Stomach (tissue), 8 donors: ENCODE measurements at regions not wholly inside any gene's neighbourhood (a gene's known extent, or its start where the extent isn't known, plus 50 kb on each side); places are given as distances from the start of the nearest gene placed in this dataset.

Experiments used
- DNase-seq, 2 donors: peaks; one replicate each; pipeline versions ENCODE4 v3.0.0 to v3.0.0-alpha.2; 2013 to 2019
- H3K27ac ChIP-seq, 5 donors: fragments of 200-600 bp in 4 of 5; sonication (generic) in 4 of 5; one replicate each; pipeline ENCODE4 v1.5.1; 2013 to 2019; ENCODE audit warnings: mild to moderate bottlenecking in 1 of 5, moderate library complexity in 1 of 5
- H3K27me3 ChIP-seq, 3 donors: fragments of 200-600 bp; sonication (generic); one replicate each; pipeline ENCODE4 v1.5.1; 2017 to 2019; ENCODE audit warnings: mixed run types in 1 of 3
- H3K36me3 ChIP-seq, 4 donors: fragments of 200-600 bp; sonication (generic); 1 replicate in 3 of 4; 2 replicates in 1 of 4; pipeline ENCODE4 v1.5.1; 2016 to 2019
- H3K4me1 ChIP-seq, 4 donors: fragments of 200-600 bp; sonication (generic); one replicate each; pipeline ENCODE4 v1.5.1; 2016 to 2019
- H3K4me3 ChIP-seq, 4 donors: fragments of 200-600 bp; sonication (generic) in 3 of 4; one replicate each; pipeline ENCODE4 v1.5.1; 2016 to 2019; ENCODE audit warnings: mild to moderate bottlenecking in 1 of 4
- H3K9me3 ChIP-seq, 4 donors: fragments of 200-600 bp; sonication (generic); one replicate each; pipeline ENCODE4 v1.5.1; 2016 to 2019
- EP300 ChIP-seq: sonication (generic); formaldehyde crosslinking; IDR thresholded peaks from one replicate; pipeline ENCODE4 v1.6.1; 2017; ENCODE audit warnings: antibody characterized with exemption
- POLR2A ChIP-seq, 4 donors: fragments of 450-650 bp; IDR thresholded peaks; one replicate each; pipeline ENCODE4 v1.6.1; 2016; ENCODE audit warnings: antibody characterized with exemption in 4 of 4, control low read depth in 2 of 4, mild to moderate bottlenecking in 1 of 4, moderate library complexity in 1 of 4
- POLR2AphosphoS5 ChIP-seq, 3 donors: sonication (generic); formaldehyde crosslinking; IDR thresholded peaks; one replicate each; pipeline ENCODE4 v1.6.1; 2016; ENCODE audit warnings: antibody characterized with exemption in 3 of 3
- WGBS, 5 donors: extraction: QIAGEN DNeasy Blood & Tissue Kit in 3 of 5; methylation state at CpG; one replicate each; pipeline versions ENCODE4 v1.1.5 to v1.1.7; 2013 to 2018; 5-methylcytosine and 5-hydroxymethylcytosine counted together
- intact Hi-C: fragments of 100-400 bp; cut with DNase I; formaldehyde crosslinking; loops from one replicate; pipeline ENCODE4 v1.15.1; 2023; ENCODE audit warnings: low total_unique reads
- TF ChIP-seq, protein P1 (sequence below), 7 experiments: fragments of 450-650 bp in 4 of 7; fragments of 200-600 bp in 3 of 7; sonication (generic) in 3 of 7; IDR thresholded peaks; one replicate each; pipeline ENCODE4 v1.5.1; 2016 to 2019; ENCODE audit warnings: antibody characterized with exemption in 7 of 7, control low read depth in 2 of 7, mild to moderate bottlenecking in 1 of 7
- donor health status: healthy with polysubstance abuse.
- donor health status: Bipolar disorder and iron deficiency.
- donor health status: healthy.

DNA sequence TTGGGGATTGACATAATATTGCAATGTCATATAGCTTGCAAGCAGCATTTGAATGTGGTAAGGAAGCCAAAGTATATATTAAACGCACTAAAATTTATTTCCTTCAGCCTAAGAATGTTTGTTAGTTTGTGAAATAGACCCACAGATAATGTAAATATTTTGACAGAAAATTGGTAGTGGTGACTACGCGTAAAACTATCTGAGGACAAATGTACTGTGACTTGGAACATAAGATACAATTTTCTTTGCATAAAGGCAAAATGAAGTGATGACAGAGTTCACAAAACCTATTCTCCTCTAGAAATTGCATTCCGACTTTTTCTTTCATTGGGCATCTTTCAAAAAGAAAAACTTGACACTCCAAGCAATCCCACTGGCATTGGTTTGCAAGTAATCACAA is 411.1 kb upstream of the LRATD1 start:
- no peaks in the 10 kb centered on the region for H3K9me3 ChIP-seq
- intact Hi-C loops: no loop called here
- TF ChIP-seq EP300 (no peak), POLR2A (IDR thresholded peaks at IDR 0.05) (no peak), POLR2AphosphoS5 (IDR thresholded peaks at IDR 0.05) (no peak)
- TF ChIP-seq, protein P1, sequence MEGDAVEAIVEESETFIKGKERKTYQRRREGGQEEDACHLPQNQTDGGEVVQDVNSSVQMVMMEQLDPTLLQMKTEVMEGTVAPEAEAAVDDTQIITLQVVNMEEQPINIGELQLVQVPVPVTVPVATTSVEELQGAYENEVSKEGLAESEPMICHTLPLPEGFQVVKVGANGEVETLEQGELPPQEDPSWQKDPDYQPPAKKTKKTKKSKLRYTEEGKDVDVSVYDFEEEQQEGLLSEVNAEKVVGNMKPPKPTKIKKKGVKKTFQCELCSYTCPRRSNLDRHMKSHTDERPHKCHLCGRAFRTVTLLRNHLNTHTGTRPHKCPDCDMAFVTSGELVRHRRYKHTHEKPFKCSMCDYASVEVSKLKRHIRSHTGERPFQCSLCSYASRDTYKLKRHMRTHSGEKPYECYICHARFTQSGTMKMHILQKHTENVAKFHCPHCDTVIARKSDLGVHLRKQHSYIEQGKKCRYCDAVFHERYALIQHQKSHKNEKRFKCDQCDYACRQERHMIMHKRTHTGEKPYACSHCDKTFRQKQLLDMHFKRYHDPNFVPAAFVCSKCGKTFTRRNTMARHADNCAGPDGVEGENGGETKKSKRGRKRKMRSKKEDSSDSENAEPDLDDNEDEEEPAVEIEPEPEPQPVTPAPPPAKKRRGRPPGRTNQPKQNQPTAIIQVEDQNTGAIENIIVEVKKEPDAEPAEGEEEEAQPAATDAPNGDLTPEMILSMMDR (IDR thresholded peaks at IDR 0.05): no peak
- no peak for DNase-seq
- no peaks in the 10 kb centered on the region for H3K36me3 ChIP-seq
- no peaks in the 10 kb centered on the region for H3K27me3 ChIP-seq
- WGBS, 5 donors: 66 to 78% (median 70%) methylated on average over 4 of the region's 4 CpGs
- no peaks in the 10 kb centered on the region for H3K4me1 ChIP-seq
- no peak overlapping the region for H3K4me3 ChIP-seq
- no peak overlapping the region for H3K27ac ChIP-seq

DNA sequence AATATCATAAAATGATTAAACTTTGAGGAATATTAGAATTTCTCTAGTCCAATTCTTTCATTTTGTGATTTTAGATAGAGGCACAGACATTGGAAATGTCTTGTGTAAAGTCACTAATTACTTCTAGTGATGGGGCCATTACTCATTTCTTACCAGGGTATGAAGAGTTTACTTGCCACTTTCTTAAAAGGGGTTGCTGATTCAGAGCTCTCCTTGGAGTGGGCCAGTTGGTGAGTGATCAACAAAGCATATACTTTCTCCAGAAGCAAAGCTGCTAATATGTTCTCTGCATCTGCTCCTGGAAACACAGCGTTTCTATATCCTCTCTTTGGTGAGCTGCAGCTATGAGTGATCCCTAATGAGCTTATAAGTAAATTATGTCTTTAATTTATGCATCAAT is 408.9 kb upstream of the LRATD1 start:
- no peaks in the 10 kb centered on the region for H3K27me3 ChIP-seq
- H3K27ac ChIP-seq: no peak overlapping the region
- no peaks in the 10 kb centered on the region for H3K36me3 ChIP-seq
- H3K4me3 ChIP-seq: no peak overlapping the region
- H3K9me3 ChIP-seq: no peaks in the 10 kb centered on the region
- 73 to 94% (median 84%) methylated on average over 1 of the region's 1 CpG for WGBS, 5 donors
- no peak for DNase-seq
- TF ChIP-seq EP300 (no peak), POLR2A (IDR thresholded peaks at IDR 0.05) (no peak), POLR2AphosphoS5 (IDR thresholded peaks at IDR 0.05) (no peak)
- TF ChIP-seq, protein P1 (IDR thresholded peaks at IDR 0.05): no peak
- intact Hi-C loops: no loop called here
- H3K4me1 ChIP-seq: no peaks in the 10 kb centered on the region

DNA sequence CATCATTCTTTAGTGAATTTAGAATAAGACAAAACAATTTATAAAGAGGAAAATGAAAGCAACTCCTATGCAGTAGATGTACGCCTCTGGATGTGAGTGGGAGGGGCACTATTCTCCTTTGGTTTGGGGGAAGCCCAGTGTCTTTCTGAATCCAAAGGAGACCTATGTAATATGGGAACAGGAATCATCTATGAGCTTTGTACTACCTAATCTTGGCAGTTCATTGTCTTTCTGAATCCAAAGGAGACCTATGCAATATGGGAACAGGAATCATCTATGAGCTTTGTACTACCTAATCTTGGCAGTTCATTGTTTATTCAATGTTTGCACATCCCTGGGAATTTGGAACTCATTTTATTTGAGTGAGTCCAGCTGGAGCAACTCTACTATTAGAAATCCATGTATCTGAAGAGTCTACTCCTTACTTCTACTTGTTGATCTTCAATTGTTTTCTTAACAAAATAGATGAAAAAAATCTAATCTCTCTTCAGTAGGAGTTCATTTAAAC is 401.1 kb upstream of the LRATD1 start:
- WGBS, 5 donors: 71 to 89% (median 81%) methylated on average over 1 of the region's 1 CpG
- H3K27me3 ChIP-seq: no peaks in the 10 kb centered on the region
- H3K27ac ChIP-seq: no peak overlapping the region
- H3K4me1 ChIP-seq: no peaks in the 10 kb centered on the region
- no peaks in the 10 kb centered on the region for H3K36me3 ChIP-seq
- no peaks in the 10 kb centered on the region for H3K9me3 ChIP-seq
- TF ChIP-seq, protein P1 (IDR thresholded peaks at IDR 0.05): no peak
- TF ChIP-seq POLR2AphosphoS5 (IDR thresholded peaks at IDR 0.05) (no peak), POLR2A (IDR thresholded peaks at IDR 0.05) (no peak), EP300 (no peak)
- DNase-seq: no peak
- intact Hi-C loops: no loop called here
- H3K4me3 ChIP-seq: no peak overlapping the region

DNA sequence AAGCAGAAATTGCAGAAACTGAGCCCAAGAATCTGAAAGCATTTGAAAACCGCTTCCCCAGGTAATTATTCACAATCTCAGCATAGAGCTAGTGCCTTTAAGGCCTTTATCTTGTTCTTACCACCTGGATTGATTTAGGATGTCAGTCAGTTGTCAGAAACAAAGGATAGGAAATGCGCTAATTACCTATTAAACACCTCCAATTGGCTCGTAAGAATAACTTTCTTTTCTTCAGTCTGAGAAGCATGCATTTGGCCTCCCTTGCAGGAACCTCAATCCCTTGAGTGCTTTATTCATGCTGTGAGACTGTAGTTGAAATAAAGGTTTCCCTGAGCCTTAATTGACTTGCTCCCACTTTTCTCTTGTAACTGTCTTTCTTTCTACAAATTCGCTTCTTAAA is 400.3 kb upstream of the LRATD1 start:
- intact Hi-C loops: no loop called here
- WGBS, 5 donors: 82 to 92% (median 88%) methylated on average over 4 of the region's 4 CpGs

DNA sequence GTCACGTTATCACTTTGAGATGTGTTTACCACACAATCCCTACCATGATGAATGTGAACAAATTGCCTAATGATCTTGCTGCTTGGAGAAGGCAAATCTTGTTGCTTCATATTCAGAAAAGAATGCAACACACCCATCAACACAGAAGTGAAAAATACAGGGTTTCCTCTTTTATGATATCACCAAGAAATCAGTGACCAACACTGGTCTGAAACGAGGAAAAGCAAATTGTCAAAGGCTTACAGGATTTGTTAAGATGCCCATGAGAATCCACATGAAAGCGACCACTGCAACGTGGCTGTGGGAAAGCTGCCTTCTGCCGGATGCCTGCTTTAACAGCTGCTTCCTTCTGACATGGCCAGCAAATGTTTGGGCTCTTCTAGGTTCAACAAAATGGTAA is 397.6 kb upstream of the LRATD1 start:
- WGBS, 5 donors: 55 to 73% (median 61%) methylated on average over 5 of the region's 5 CpGs
- intact Hi-C loops: no loop called here
- DNase-seq: peak in 1 of 2 donors; percentile 7
- Histone ChIP-seq H3K9me3 (no peaks in the 10 kb centered on the region), H3K27ac (no peak overlapping the region), H3K27me3 (no peaks in the 10 kb centered on the region), H3K4me1 (no peaks in the 10 kb centered on the region), H3K4me3 (no peak overlapping the region), H3K36me3 (no peaks in the 10 kb centered on the region)
- TF ChIP-seq, protein P1 (IDR thresholded peaks at IDR 0.05): no peak
- no peak for TF ChIP-seq EP300
- no peak for TF ChIP-seq POLR2AphosphoS5 (IDR thresholded peaks at IDR 0.05)
- TF ChIP-seq POLR2A (IDR thresholded peaks at IDR 0.05): no peak

More for the DNA sequence above, 400.3 kb upstream of the LRATD1 start:
- no peak for DNase-seq
- Histone ChIP-seq H3K9me3 (no peaks in the 10 kb centered on the region), H3K27ac (no peak overlapping the region), H3K4me3 (no peak overlapping the region), H3K4me1 (no peaks in the 10 kb centered on the region), H3K36me3 (no peaks in the 10 kb centered on the region), H3K27me3 (no peaks in the 10 kb centered on the region)
- TF ChIP-seq EP300: no peak
